ENCODE measurements at regions not wholly inside any gene's neighbourhood (a gene's known extent, or its start where the extent isn't known, plus 50 kb on each side); places are given as distances from the start of the nearest gene placed in this dataset.
"Not testable (repeated sequence)": the region's sequence is repeated elsewhere in the genome, so short reads cannot be mapped to it uniquely, and the experiment has no call there.

- no peak for ATAC-seq
- no peaks in the 10 kb centered on the region for H3K27me3 ChIP-seq
- H3K36me3 ChIP-seq = no peaks in the 10 kb centered on the region
- H3K4me1 ChIP-seq = no peaks in the 10 kb centered on the region
- TF ChIP-seq, protein P1, sequence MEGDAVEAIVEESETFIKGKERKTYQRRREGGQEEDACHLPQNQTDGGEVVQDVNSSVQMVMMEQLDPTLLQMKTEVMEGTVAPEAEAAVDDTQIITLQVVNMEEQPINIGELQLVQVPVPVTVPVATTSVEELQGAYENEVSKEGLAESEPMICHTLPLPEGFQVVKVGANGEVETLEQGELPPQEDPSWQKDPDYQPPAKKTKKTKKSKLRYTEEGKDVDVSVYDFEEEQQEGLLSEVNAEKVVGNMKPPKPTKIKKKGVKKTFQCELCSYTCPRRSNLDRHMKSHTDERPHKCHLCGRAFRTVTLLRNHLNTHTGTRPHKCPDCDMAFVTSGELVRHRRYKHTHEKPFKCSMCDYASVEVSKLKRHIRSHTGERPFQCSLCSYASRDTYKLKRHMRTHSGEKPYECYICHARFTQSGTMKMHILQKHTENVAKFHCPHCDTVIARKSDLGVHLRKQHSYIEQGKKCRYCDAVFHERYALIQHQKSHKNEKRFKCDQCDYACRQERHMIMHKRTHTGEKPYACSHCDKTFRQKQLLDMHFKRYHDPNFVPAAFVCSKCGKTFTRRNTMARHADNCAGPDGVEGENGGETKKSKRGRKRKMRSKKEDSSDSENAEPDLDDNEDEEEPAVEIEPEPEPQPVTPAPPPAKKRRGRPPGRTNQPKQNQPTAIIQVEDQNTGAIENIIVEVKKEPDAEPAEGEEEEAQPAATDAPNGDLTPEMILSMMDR (IDR thresholded peaks at IDR 0.05) = no peak
- no peak for TF ChIP-seq POLR2A (IDR thresholded peaks at IDR 0.05)
- no peaks in the 10 kb centered on the region for H3K9me3 ChIP-seq
- no peak for DNase-seq
- H3K4me3 ChIP-seq = no peak overlapping the region
- intact Hi-C loops (cut with DNase I) = no loop called here
- no peak overlapping the region for H3K27ac ChIP-seq
- WGBS (ENCODE audit: insufficient coverage, low coverage, low lambda C conversion rate, missing lambda C conversion rate) = 28% methylated on average over 1 of the region's 1 CpG
These were observed 83.6 kb upstream of the PMCH start for GRCh38 chr12:102281231-102281630.

- WGBS (ENCODE audit: insufficient coverage, low coverage, low lambda C conversion rate, missing lambda C conversion rate) = 67% methylated on average over 1 of the region's 2 CpGs
- H3K27ac ChIP-seq; H3K9me3 ChIP-seq; H3K4me3 ChIP-seq; H3K27me3 ChIP-seq; H3K4me1 ChIP-seq; intact Hi-C loops (cut with DNase I); ATAC-seq; H3K36me3 ChIP-seq; DNase-seq: not testable (repeated sequence)
These were observed 58.1 kb upstream of the PMCH start for GRCh38 chr12:102255687-102256086.

- DNase-seq; intact Hi-C loops (cut with DNase I); H3K27ac ChIP-seq; H3K4me3 ChIP-seq; H3K4me1 ChIP-seq; H3K9me3 ChIP-seq; ATAC-seq; H3K27me3 ChIP-seq; H3K36me3 ChIP-seq: not testable (repeated sequence)
- WGBS (ENCODE audit: insufficient coverage, low coverage, low lambda C conversion rate, missing lambda C conversion rate) = 60% methylated on average over 4 of the region's 11 CpGs
These were observed 53.4 kb upstream of the PMCH start for GRCh38 chr12:102251005-102251404.

DNA sequence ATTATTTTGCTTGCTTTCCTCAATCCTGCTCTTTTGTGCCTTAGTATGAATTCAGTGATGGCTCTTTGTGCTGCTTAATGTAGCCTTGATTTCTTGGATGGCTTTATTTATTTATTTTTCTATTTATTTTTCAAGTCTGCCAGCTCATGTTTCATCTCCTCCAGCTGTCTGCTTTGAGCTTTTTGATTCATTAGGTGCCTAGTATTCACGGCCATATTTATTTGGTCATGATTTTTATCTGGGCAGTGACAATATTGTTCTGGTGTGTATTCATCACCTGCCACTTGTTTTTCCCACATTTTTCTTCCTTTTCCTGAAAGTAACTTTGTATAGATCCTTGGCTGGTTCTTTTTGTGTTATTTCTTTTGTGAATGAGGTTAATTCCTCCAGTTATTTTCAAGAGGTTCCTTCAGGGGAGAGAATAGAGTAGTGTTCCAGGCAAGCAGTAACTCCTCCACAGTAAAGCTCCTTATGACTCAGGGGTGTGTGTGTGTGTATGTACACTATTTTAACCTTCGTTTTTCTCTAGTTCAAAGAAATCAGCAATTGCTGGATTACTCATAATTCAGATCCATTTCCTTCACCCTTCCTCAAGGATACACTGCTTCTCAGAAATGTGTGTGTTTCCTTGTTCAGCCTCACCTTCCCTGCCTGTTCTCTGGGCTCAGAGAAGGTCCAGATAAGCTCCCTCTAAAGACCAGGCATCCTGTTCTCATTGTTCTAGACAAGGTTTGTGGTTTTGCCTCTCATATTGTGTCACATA is 51.6 kb upstream of the PMCH start:
- no peak for DNase-seq
- Histone ChIP-seq H3K27ac (no peak overlapping the region), H3K36me3 (no peaks in the 10 kb centered on the region), H3K9me3 (no peaks in the 10 kb centered on the region), H3K4me1 (no peaks in the 10 kb centered on the region), H3K27me3 (no peaks in the 10 kb centered on the region), H3K4me3 (no peak overlapping the region)
- no peak for TF ChIP-seq POLR2A (IDR thresholded peaks at IDR 0.05)
- TF ChIP-seq, protein P1 (IDR thresholded peaks at IDR 0.05) = no peak
- intact Hi-C loops (cut with DNase I) = no loop called here
- ATAC-seq = no peak
- WGBS (ENCODE audit: insufficient coverage, low coverage, low lambda C conversion rate, missing lambda C conversion rate) = 14% methylated on average over 2 of the region's 2 CpGs

Data from right lobe of liver (tissue), 6 donors.